ENCODE measurements at regions not wholly inside any gene's neighbourhood (a gene's known extent, or its start where the extent isn't known, plus 50 kb on each side); places are given as distances from the start of the nearest gene placed in this dataset.

- FAIRE-seq (no peak), DNase-seq (ENCODE audit: low read depth, low spot score) (no peak)
- no peaks in the 10 kb centered on the region for H3K27me3 ChIP-seq (ENCODE audit: control insufficient read depth, extremely low read depth, insufficient read depth, low read length)
- no peaks in the 10 kb centered on the region for H3K36me3 ChIP-seq (ENCODE audit: control insufficient read depth in 2 of 2, extremely low read depth in 1 of 2, insufficient read depth in 2 of 2, low read length in 2 of 2)
- H3K9ac ChIP-seq (ENCODE audit: control insufficient read depth, extremely low read depth, insufficient read depth, low read length): no peak overlapping the region
- H4K20me1 ChIP-seq (ENCODE audit: control insufficient read depth, extremely low read depth, insufficient read depth, low read length): no peaks in the 10 kb centered on the region
- H3K4me3 ChIP-seq (ENCODE audit: control insufficient read depth in 2 of 3, extremely low read depth in 1 of 3, insufficient read depth in 2 of 3, low read depth in 1 of 3, low read length in 3 of 3): no peak overlapping the region
- H3K9me3 ChIP-seq (ENCODE audit: control insufficient read depth, low read depth, low read length): no peaks in the 10 kb centered on the region
- H3K4me1 ChIP-seq (ENCODE audit: control insufficient read depth, extremely low read depth, insufficient read depth, low read length): no peaks in the 10 kb centered on the region
- no peak for TF ChIP-seq CTCF (optimal IDR thresholded peaks at IDR 0.05 in 1 of 3, IDR thresholded peaks at IDR 0.05 in 1 of 3, conservative IDR thresholded peaks at IDR 0.05 in 1 of 3; ENCODE audit: extremely low read depth in 1 of 3, insufficient read depth in 2 of 3, low read length in 3 of 3)
- no peak for TF ChIP-seq EZH2 (IDR thresholded peaks at IDR 0.05; ENCODE audit: low read length)
- H3K9me1 ChIP-seq (ENCODE audit: control insufficient read depth, extremely low read depth, insufficient read depth, low read length): no peaks in the 10 kb centered on the region
- dilution Hi-C loops (cut with MboI; ENCODE audit: extremely low pct_ligation_motif_present, low sequenced_read_pairs): no loop called here
- no peak overlapping the region for H3K4me2 ChIP-seq (ENCODE audit: control insufficient read depth, extremely low read depth, insufficient read depth, low read depth, low read length)
- no peaks in the 10 kb centered on the region for H3K79me2 ChIP-seq (ENCODE audit: control insufficient read depth, insufficient read depth, low read length)
- H2AFZ ChIP-seq (ENCODE audit: control insufficient read depth, low read length): no peak overlapping the region
- H3K27ac ChIP-seq (ENCODE audit: control insufficient read depth, insufficient read depth, low read length): no peak overlapping the region
These were observed 107.4 kb upstream of the RHOBTB1 start for GRCh38 chr10:61051344-61051743.

- no peaks in the 10 kb centered on the region for H3K27me3 ChIP-seq (ENCODE audit: control insufficient read depth, extremely low read depth, insufficient read depth, low read length)
- no peak for TF ChIP-seq EZH2 (IDR thresholded peaks at IDR 0.05; ENCODE audit: low read length)
- no peak for TF ChIP-seq CTCF (optimal IDR thresholded peaks at IDR 0.05 in 1 of 3, IDR thresholded peaks at IDR 0.05 in 1 of 3, conservative IDR thresholded peaks at IDR 0.05 in 1 of 3; ENCODE audit: extremely low read depth in 1 of 3, insufficient read depth in 2 of 3, low read length in 3 of 3)
- H3K9me3 ChIP-seq (ENCODE audit: control insufficient read depth, low read depth, low read length): no peaks in the 10 kb centered on the region
- H3K4me1 ChIP-seq (ENCODE audit: control insufficient read depth, extremely low read depth, insufficient read depth, low read length): no peaks in the 10 kb centered on the region
- H3K9me1 ChIP-seq (ENCODE audit: control insufficient read depth, extremely low read depth, insufficient read depth, low read length): no peaks in the 10 kb centered on the region
- no peak overlapping the region for H2AFZ ChIP-seq (ENCODE audit: control insufficient read depth, low read length)
- no peaks in the 10 kb centered on the region for H3K79me2 ChIP-seq (ENCODE audit: control insufficient read depth, insufficient read depth, low read length)
- H3K4me3 ChIP-seq (ENCODE audit: control insufficient read depth in 2 of 3, extremely low read depth in 1 of 3, insufficient read depth in 2 of 3, low read depth in 1 of 3, low read length in 3 of 3): no peak overlapping the region
- dilution Hi-C loops (cut with MboI; ENCODE audit: extremely low pct_ligation_motif_present, low sequenced_read_pairs): no loop called here
- no peak overlapping the region for H3K4me2 ChIP-seq (ENCODE audit: control insufficient read depth, extremely low read depth, insufficient read depth, low read depth, low read length)
- H3K9ac ChIP-seq (ENCODE audit: control insufficient read depth, extremely low read depth, insufficient read depth, low read length): no peak overlapping the region
- H4K20me1 ChIP-seq (ENCODE audit: control insufficient read depth, extremely low read depth, insufficient read depth, low read length): no peaks in the 10 kb centered on the region
- FAIRE-seq: no peak
- H3K27ac ChIP-seq (ENCODE audit: control insufficient read depth, insufficient read depth, low read length): no peak overlapping the region
- no peaks in the 10 kb centered on the region for H3K36me3 ChIP-seq (ENCODE audit: control insufficient read depth in 2 of 2, extremely low read depth in 1 of 2, insufficient read depth in 2 of 2, low read length in 2 of 2)
- no peak for DNase-seq (ENCODE audit: low read depth, low spot score)
These were observed 106.2 kb upstream of the RHOBTB1 start for GRCh38 chr10:61050120-61050745.

Measured in keratinocyte (primary cell).